H1 (cell line): ENCODE measurements at regions not wholly inside any gene's neighbourhood (a gene's known extent, or its start where the extent isn't known, plus 50 kb on each side); places are given as distances from the start of the nearest gene placed in this dataset.

ENCODE experiments used
- CBX8 ChIP-seq: fragments of 300-800, 300-1000 bp; sonication (generic); IDR thresholded peaks from 2 replicates; pipeline ENCODE4 v1.7.1; 2016; ENCODE audit warnings: low read depth, low read length, borderline replicate concordance
- TF ChIP-seq, protein P1 (sequence below): fragments of 300-600 bp; sonication (generic); IDR thresholded peaks from 2 replicates; pipeline ENCODE4 v1.7.1; 2012; ENCODE audit warnings: low read length, moderate library complexity, mild to moderate bottlenecking, inconsistent platforms; ENCODE audit not compliant: insufficient replicate concordance

DNA sequence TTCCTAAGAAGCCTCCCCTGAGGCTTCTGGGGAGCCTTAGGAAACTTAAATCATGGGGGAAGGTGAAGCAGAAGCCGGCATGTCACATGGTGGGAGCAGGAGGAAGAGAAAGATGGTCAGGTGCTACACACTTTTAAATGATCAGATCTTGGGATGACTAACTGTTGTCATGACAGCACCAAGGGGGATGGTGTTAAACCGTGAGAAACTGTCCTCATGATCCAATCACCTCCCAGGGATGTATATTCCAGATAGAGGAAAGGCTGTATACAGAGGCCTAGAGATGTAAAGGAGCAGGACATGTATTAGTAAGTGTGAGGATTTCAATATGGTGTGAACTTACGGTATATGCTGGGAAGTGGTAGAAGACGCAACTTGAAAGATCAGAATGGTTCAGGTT is 121.1 kb downstream of the CAND1 start (continued):
- TF ChIP-seq, protein P1, sequence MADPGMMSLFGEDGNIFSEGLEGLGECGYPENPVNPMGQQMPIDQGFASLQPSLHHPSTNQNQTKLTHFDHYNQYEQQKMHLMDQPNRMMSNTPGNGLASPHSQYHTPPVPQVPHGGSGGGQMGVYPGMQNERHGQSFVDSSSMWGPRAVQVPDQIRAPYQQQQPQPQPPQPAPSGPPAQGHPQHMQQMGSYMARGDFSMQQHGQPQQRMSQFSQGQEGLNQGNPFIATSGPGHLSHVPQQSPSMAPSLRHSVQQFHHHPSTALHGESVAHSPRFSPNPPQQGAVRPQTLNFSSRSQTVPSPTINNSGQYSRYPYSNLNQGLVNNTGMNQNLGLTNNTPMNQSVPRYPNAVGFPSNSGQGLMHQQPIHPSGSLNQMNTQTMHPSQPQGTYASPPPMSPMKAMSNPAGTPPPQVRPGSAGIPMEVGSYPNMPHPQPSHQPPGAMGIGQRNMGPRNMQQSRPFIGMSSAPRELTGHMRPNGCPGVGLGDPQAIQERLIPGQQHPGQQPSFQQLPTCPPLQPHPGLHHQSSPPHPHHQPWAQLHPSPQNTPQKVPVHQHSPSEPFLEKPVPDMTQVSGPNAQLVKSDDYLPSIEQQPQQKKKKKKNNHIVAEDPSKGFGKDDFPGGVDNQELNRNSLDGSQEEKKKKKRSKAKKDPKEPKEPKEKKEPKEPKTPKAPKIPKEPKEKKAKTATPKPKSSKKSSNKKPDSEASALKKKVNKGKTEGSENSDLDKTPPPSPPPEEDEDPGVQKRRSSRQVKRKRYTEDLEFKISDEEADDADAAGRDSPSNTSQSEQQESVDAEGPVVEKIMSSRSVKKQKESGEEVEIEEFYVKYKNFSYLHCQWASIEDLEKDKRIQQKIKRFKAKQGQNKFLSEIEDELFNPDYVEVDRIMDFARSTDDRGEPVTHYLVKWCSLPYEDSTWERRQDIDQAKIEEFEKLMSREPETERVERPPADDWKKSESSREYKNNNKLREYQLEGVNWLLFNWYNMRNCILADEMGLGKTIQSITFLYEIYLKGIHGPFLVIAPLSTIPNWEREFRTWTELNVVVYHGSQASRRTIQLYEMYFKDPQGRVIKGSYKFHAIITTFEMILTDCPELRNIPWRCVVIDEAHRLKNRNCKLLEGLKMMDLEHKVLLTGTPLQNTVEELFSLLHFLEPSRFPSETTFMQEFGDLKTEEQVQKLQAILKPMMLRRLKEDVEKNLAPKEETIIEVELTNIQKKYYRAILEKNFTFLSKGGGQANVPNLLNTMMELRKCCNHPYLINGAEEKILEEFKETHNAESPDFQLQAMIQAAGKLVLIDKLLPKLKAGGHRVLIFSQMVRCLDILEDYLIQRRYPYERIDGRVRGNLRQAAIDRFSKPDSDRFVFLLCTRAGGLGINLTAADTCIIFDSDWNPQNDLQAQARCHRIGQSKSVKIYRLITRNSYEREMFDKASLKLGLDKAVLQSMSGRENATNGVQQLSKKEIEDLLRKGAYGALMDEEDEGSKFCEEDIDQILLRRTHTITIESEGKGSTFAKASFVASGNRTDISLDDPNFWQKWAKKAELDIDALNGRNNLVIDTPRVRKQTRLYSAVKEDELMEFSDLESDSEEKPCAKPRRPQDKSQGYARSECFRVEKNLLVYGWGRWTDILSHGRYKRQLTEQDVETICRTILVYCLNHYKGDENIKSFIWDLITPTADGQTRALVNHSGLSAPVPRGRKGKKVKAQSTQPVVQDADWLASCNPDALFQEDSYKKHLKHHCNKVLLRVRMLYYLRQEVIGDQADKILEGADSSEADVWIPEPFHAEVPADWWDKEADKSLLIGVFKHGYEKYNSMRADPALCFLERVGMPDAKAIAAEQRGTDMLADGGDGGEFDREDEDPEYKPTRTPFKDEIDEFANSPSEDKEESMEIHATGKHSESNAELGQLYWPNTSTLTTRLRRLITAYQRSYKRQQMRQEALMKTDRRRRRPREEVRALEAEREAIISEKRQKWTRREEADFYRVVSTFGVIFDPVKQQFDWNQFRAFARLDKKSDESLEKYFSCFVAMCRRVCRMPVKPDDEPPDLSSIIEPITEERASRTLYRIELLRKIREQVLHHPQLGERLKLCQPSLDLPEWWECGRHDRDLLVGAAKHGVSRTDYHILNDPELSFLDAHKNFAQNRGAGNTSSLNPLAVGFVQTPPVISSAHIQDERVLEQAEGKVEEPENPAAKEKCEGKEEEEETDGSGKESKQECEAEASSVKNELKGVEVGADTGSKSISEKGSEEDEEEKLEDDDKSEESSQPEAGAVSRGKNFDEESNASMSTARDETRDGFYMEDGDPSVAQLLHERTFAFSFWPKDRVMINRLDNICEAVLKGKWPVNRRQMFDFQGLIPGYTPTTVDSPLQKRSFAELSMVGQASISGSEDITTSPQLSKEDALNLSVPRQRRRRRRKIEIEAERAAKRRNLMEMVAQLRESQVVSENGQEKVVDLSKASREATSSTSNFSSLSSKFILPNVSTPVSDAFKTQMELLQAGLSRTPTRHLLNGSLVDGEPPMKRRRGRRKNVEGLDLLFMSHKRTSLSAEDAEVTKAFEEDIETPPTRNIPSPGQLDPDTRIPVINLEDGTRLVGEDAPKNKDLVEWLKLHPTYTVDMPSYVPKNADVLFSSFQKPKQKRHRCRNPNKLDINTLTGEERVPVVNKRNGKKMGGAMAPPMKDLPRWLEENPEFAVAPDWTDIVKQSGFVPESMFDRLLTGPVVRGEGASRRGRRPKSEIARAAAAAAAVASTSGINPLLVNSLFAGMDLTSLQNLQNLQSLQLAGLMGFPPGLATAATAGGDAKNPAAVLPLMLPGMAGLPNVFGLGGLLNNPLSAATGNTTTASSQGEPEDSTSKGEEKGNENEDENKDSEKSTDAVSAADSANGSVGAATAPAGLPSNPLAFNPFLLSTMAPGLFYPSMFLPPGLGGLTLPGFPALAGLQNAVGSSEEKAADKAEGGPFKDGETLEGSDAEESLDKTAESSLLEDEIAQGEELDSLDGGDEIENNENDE = no peak
- TF ChIP-seq CBX8 = no peak
